MCF 10A (cell line): ENCODE measurements at regions not wholly inside any gene's neighbourhood (a gene's known extent, or its start where the extent isn't known, plus 50 kb on each side); places are given as distances from the start of the nearest gene placed in this dataset.

Experiments used
- BruUV-seq: library from RNA; stranded (reverse); fragments of 400-500 nt; replicated peaks from 2 replicates; lab custom pipeline; 2021; lab: Mats Ljungman, UMichigan
- CTCF ChIA-PET: fragments of 300-600 bp; sonication (Branson Sonifier 250); formaldehyde crosslinking; extraction: SDS; loops from one replicate; lab custom pipeline; 2021; ENCODE audit warnings: antibody characterized with exemption, inconsistent platforms; lab: Yijun Ruan, JAX
- POLR2A ChIA-PET: fragments of 300-600, 350-650 bp; sonication (Branson Sonifier 250); formaldehyde crosslinking; extraction: SDS; loops from one replicate; lab custom pipeline; 2020; ENCODE audit warnings: antibody characterized with exemption, inconsistent platforms; lab: Yijun Ruan, JAX
- DNase-seq: peaks from one replicate; pipeline ENCODE4 v3.0.0-alpha.2; 2018; ENCODE audit not compliant: unreplicated experiment
- H3K27ac Mint-ChIP-seq: one replicate; pipeline ENCODE4 v1.8.0; 2022; ENCODE audit warnings: mild to moderate bottlenecking, low read depth, mixed read lengths; ENCODE audit not compliant: unreplicated experiment
- H3K27me3 Mint-ChIP-seq: one replicate; pipeline ENCODE4 v1.8.0; 2022; ENCODE audit warnings: mixed read lengths; ENCODE audit not compliant: insufficient read depth, unreplicated experiment
- H3K36me3 Mint-ChIP-seq: one replicate; pipeline ENCODE4 v1.8.0; 2022; ENCODE audit warnings: mild to moderate bottlenecking, moderate library complexity, mixed read lengths; ENCODE audit not compliant: insufficient read depth, unreplicated experiment
- H3K4me1 Mint-ChIP-seq: one replicate; pipeline ENCODE4 v1.8.0; 2022; ENCODE audit warnings: mixed read lengths; ENCODE audit not compliant: insufficient read depth, unreplicated experiment
- H3K4me3 Mint-ChIP-seq: one replicate; pipeline ENCODE4 v1.8.0; 2022; ENCODE audit warnings: mild to moderate bottlenecking, moderate library complexity, mixed read lengths; ENCODE audit not compliant: unreplicated experiment
- H3K9me3 Mint-ChIP-seq: one replicate; pipeline ENCODE4 v1.8.0; 2022; ENCODE audit warnings: mixed read lengths; ENCODE audit not compliant: unreplicated experiment
- CTCF ChIP-seq: fragments of 200-600 bp; IDR thresholded peaks from one replicate; pipeline ENCODE4 v1.8.0; 2022; ENCODE audit warnings: antibody characterized with exemption, mild to moderate bottlenecking; ENCODE audit not compliant: unreplicated experiment
- intact Hi-C: fragments of 100-400 bp; cut with micrococcal nuclease; formaldehyde crosslinking; loops from 2 replicates; pipeline ENCODE4 v1.14.1; 2022

GRCh38 chr3:74752290-74752689, 137.8 kb upstream of the CNTN3 start:
- DNase-seq: no peak
- intact Hi-C loops: no loop called here
- Mint-ChIP-seq H3K4me3 (no peak overlapping the region), H3K9me3 (no peaks in the 10 kb centered on the region), H3K27me3 (no peaks in the 10 kb centered on the region), H3K4me1 (no peaks in the 10 kb centered on the region), H3K36me3 (no peaks in the 10 kb centered on the region), H3K27ac (no peak overlapping the region)
- ChIA-PET POLR2A (no interaction called here), CTCF (no interaction called here)
- BruUV-seq: no TSS peak
- no peak for TF ChIP-seq CTCF

- no peaks in the 10 kb centered on the region for H3K27me3 Mint-ChIP-seq
- H3K36me3 Mint-ChIP-seq: no peaks in the 10 kb centered on the region
- no peak overlapping the region for H3K27ac Mint-ChIP-seq
- DNase-seq: no peak
- no TSS peak for BruUV-seq
- ChIA-PET CTCF (no interaction called here), POLR2A (no interaction called here)
- no peak overlapping the region for H3K4me3 Mint-ChIP-seq
- H3K4me1 Mint-ChIP-seq: no peaks in the 10 kb centered on the region
- no peak for TF ChIP-seq CTCF
- intact Hi-C loops: no loop called here
- H3K9me3 Mint-ChIP-seq: no peaks in the 10 kb centered on the region
Measured at GRCh38 chr3:74751775-74752174, 137.3 kb upstream of the CNTN3 start.

GRCh38 chr3:74750901-74751300, 136.4 kb upstream of the CNTN3 start:
- TF ChIP-seq CTCF: no peak
- Mint-ChIP-seq H3K27ac (no peak overlapping the region), H3K27me3 (no peaks in the 10 kb centered on the region), H3K4me3 (no peak overlapping the region), H3K9me3 (peaks cover 7% of the 10 kb centered on the region), H3K4me1 (no peaks in the 10 kb centered on the region), H3K36me3 (no peaks in the 10 kb centered on the region)
- no TSS peak for BruUV-seq
- DNase-seq: no peak
- intact Hi-C loops: no loop called here
- ChIA-PET CTCF (no interaction called here), POLR2A (no interaction called here)

GRCh38 chr3:74739242-74739641, 124.8 kb upstream of the CNTN3 start:
- H3K27me3 Mint-ChIP-seq: no peaks in the 10 kb centered on the region
- no peak overlapping the region for H3K4me3 Mint-ChIP-seq
- H3K4me1 Mint-ChIP-seq: no peaks in the 10 kb centered on the region
- no peak for TF ChIP-seq CTCF
- H3K27ac Mint-ChIP-seq: no peak overlapping the region
- BruUV-seq: no TSS peak
- peaks cover 4% of the 10 kb centered on the region for H3K9me3 Mint-ChIP-seq
- CTCF ChIA-PET: no interaction called here
- intact Hi-C loops: no loop called here
- no peaks in the 10 kb centered on the region for H3K36me3 Mint-ChIP-seq
- POLR2A ChIA-PET: no interaction called here
- no peak for DNase-seq
